GM21360 (cell line): ENCODE measurements at regions not wholly inside any gene's neighbourhood (a gene's known extent, or its start where the extent isn't known, plus 50 kb on each side); places are given as distances from the start of the nearest gene placed in this dataset.
"Not testable (repeated sequence)": the region's sequence is repeated elsewhere in the genome, so short reads cannot be mapped to it uniquely, and the experiment has no call there.

Source experiments
- ATAC-seq: cut with Tn5 transposase; IDR thresholded peaks from one replicate; pipeline ENCODE4 v1.9.1; 2021; ENCODE audit warnings: mild to moderate bottlenecking, moderate library complexity; ENCODE audit not compliant: unreplicated experiment

DNA sequence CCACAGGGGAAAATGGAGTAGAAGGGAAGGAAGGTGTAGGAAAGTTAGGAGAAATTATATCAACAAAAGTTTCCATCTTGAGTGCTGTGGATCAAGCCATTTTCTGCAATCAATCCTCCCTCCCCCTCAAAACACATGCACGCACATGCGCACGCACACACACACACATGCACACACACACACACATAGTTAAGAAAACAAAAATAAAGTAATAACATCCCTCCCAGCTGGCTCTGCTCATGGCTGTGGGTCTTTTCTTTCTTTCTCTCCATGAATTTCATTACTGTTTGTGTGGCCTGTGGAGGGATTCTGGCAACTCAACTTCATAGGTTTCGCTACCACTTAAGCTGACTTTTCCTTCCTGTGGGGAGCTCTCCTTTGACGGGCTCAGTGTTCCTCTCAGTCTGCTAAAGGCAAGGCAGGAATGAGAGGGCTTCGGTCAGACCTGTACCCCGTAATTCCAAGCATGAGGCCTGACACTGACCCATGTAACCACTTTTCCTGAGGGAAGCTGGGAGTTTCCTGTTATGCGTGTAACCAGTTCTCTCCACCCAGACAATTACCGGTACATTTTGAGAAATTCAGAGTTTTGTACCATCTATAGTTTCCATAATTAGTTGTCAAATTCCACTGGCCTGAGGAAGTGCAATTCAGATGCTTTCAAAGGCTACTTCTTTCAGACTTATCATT is 79.8 kb downstream of the ZNF92 start:
- ATAC-seq = no peak

GRCh38 chr7:65454469-65454868 is 80.8 kb downstream of the ZNF92 start:
- no peak for ATAC-seq

- ATAC-seq = not testable (repeated sequence)
These were observed 81.4 kb downstream of the ZNF92 start for GRCh38 chr7:65455050-65455449.

DNA sequence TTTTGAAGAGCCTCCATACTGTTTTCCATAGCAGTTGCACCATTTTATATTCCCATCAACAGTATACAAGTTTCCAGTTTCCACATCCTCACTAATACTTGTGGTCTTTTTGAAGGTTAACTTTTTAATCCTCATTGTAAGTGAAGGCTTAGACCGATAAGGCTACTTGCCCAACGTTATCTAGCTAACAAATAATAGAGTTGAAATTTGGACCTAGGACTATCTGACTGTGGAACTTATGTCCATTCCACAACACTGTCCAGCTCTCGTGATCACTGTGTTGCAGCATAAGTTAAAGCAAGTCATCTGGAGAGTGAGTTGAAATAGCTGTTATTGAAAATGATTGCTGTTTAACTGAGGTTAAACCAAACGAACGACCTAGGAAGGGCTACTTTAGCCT is 84.0 kb downstream of the ZNF92 start:
- ATAC-seq = no peak

DNA sequence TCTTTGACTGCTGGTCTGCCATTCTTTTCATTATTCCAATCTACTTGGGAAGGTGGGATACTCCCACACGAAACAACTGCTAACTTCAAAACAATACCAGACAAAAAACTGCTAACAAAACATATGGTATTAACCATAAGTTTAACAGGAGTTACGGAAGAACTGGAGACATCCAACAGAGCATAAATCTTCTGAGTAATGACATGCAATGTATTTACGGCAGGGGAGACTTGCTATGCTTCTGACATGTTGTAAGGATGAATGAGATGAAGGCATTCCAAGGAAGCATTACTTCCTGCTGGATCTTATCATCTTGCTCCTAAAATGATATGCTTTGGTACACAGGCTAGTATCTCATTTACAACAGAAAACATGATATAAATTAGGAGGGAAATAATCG is 85.8 kb downstream of the ZNF92 start:
- ATAC-seq = no peak

DNA sequence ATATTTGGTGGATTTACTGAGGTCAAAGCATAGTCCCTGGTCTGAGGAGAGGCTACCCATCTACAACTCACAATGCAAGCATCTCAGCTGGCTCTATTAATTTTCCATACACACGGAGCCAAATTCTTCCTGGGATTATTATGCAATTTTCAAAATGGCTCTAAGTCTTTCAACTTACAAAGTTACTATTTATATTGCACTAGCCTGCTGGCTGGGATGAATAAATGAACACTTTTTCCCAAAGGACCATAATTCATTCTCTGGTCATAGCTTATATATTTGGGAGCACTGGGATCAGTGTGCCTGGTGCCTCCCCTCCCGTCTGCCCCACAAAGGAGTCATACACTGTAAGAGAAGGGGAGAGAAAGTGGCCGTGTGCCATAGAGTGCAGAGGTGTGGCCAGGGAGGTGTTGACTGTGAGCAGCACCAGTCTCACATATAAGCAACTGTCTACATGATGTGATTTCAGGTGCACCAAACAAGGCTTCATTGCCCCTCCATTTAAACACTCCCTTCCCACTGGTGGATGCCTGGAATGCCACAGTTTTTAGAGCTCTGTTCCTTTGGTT is 88.6 kb downstream of the ZNF92 start:
- no peak for ATAC-seq

- no peak for ATAC-seq
These were observed 89.5 kb downstream of the ZNF92 start for GRCh38 chr7:65463184-65463583.

- ATAC-seq = not testable (repeated sequence)
These were observed 96.4 kb downstream of the ZNF92 start for GRCh38 chr7:65469919-65470558.

- ATAC-seq = no peak
These were observed 97.9 kb downstream of the ZNF92 start for GRCh38 chr7:65471587-65471986.

DNA sequence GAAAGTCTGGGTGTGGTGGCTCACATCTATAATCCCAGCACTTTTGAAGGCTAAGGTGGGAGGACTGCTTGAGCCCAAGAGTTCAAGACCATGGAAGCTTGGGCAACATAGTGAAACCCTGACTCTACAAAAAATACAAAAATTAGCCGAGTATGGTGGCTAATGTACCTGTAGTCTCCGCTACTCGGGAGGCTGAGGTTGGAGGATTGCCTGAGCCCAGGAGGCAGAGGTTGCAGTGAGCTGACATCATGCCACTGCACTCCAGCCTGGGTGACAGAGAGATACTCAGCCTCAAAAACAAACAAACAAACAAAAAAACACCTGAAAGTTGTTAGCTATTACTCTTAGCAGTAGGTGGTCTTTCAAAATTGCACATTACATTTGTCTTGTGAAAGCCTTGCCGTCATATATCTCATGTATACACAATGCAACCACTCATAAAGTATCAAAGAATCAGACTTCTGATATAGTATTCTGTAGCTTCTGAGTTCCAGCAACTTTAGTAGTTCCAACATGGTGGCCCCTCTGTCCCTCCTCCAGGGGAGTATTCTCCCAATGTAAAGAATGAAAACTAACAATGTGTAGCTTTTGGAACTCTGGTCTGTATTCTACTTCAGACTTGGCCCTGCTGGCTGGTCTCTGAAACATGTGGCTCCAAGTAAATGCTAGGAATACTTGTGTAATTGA is 101.5 kb downstream of the ZNF92 start:
- no peak for ATAC-seq

GRCh38 chr7:65475734-65476319 is 102.2 kb downstream of the ZNF92 start:
- no peak for ATAC-seq

DNA sequence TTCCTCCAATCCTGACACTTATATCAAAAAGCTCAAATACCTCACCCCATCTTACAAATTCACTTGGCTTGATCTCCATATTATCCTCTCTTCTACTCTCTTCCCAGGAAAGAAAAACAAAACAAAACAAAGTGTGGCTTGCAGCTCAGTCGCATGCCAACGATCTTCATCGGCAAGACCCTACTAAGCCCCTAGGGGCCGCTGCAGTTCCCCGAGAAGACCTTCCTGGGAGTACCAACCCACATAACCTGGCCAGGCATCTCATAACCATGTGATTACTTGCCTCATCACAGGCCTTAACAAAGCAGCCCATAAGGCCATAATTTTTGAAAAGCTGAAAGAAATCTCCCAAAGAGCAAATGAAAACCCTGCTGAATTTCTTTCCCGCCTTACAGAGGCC is 103.7 kb downstream of the ZNF92 start:
- ATAC-seq = no peak

DNA sequence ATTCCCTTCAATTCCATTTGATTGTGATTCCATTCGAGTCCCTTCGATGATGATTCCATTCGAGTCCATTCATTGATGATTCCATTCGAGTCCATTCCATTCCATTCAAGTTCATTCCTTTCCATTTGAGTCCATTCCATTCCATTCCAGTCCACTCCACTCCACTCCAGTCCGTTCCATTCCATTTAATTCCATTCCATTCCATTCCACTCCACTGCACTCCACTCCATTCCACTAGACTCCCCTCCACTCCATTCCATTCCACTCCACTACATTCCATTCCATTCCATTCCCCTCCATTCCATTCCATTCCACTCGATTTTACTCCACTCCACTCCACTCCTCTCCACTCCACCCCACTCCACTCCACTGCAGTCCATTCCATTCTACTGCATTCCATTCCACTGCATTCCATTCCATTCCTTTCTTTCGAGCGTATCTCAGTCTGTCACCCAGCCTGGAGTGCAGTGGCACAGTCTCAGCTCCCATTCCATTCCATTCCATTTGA is 115.7 kb downstream of the ZNF92 start:
- ATAC-seq = no peak

DNA sequence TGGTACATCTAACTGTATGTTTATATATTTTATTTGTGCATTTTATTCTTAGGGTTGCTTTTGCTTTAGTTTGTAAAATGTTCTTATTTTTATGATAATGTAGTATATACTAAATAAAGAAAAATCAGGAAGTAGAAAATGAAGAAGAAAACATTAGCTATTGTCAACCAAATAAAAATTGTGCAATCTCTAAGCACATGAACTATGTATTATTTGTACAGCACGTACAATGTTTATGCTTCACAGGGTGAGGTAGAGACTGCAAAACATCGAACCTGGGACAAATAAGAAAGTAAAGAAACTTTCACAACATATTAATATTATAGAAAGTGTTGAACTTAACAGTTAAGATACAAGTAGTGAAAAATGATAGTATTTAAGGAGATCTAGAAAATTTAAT is 123.0 kb downstream of the ZNF92 start:
- ATAC-seq = not testable (repeated sequence)

GRCh38 chr7:65503434-65504152 is 129.9 kb downstream of the ZNF92 start:
- ATAC-seq = no peak

DNA sequence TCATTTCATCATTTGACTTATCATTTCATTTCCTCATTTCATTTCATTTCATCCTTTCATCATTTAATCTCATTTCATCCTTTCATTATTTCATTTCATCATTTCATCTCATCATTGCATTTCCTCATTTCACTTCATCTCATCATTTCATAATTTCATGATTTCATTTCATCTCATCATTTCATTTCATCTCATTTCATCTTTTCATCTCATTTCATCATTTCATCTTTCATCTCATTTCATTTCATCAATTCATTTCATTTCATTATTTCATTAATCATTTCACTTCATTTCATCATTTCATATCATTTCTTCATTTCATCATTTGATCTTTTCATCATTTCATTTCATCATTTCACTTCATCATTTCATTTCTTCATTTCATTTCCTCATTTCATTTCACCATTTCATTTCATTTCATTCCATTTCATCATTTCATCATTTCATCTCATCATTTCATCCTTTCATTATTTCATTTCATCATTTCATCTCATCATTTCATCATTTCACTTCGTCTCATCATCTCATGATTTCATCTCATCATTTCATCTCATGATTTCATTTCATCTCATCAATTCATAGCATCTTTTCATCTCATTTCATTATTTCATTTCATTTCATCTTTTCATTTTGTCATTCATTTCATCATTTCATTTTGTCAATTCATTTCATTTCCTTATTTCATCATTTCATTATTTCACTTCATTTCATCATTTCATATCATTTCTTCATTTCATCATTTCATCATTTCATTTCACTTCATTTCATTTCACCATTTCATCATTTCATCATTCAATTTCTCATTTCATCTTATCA is 131.1 kb downstream of the ZNF92 start:
- not testable (repeated sequence) for ATAC-seq

GRCh38 chr7:65505320-65505633 is 131.6 kb downstream of the ZNF92 start:
- not testable (repeated sequence) for ATAC-seq

DNA sequence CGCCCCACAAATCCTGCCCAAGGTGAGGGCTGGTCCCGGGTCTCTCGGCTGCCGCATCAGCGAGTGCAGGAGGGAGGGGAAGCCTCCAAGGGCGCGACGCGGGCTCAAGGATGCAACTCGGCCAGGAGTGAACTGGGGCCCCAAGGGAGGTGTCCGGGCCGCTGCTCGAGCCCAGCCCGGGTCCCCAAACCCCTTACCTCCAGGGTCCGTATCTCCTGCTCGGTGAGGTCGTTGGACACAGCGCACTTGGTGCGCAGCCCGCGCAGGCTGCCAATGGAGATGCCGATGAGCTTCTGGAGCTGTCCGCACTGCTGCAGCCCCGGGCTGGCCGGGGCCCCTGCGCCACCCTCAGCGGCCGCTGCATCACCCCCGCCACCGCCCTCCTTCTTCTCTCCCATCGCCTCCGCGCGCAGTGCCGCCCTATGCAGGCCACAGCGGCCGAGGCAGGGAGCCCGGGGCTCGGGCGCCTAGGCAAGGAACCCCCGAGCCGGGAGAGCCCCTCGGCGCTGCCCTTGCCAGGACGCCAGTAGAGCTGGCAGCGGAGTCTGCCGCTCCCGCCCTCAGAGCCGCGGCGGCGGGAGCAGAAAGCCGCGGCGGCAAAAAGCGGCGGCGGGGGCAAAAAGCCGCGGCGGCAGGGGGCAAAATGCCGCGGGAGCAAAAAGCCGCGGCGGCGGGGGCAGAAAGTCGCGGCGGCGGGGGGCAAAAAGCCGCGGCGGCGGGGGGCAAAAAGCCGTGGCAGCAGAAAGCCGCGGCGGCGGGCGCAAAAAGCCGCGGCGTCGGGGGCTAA is 135.1 kb downstream of the ZNF92 start:
- ATAC-seq = not testable (repeated sequence)
